ENCODE measurements at regions not wholly inside any gene's neighbourhood (a gene's known extent, or its start where the extent isn't known, plus 50 kb on each side); places are given as distances from the start of the nearest gene placed in this dataset.

DNA sequence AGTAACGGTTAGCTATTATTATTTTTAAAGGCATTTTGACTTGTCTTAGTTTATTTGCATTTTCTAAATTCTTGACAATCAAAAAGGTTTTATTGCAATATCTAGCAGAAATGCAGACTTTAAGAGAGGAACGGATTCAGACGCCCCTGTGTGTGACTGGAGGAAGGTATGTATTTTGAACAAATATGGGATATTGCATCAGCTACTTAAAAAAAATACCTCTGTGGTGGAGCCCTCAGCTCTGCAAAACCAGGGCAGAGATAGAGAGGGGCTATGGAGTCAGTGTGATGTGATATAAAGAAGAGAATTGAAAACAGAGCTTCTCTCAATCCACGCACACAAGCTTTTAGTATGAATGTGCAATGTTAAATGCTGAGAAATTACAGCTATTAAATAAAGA is 142.4 kb downstream of the ICE1 start:
- ChIA-PET CTCF (no interaction called here), POLR2A (no interaction called here)
- TF ChIP-seq EZH2 (IDR thresholded peaks at IDR 0.05; ENCODE audit: borderline replicate concordance, low read depth, low read length, severe bottlenecking) (no peak), POLR2A (IDR thresholded peaks at IDR 0.05; ENCODE audit: low read depth, low read length) (no peak), MYC (IDR thresholded peaks at IDR 0.05; ENCODE audit: low read depth, low read length) (no peak), GATA2 (IDR thresholded peaks at IDR 0.05; ENCODE audit: insufficient read depth, insufficient read length, low read depth, low read length) (no peak), JUN (IDR thresholded peaks at IDR 0.05; ENCODE audit: borderline replicate concordance, insufficient read depth, insufficient read length, low read depth) (no peak), FOS (IDR thresholded peaks at IDR 0.05; ENCODE audit: borderline replicate concordance, insufficient read depth, low read length) (no peak), POLR2AphosphoS5 (IDR thresholded peaks at IDR 0.05; ENCODE audit: insufficient read depth, low read depth, low read length) (no peak)
- TF ChIP-seq, protein P1, sequence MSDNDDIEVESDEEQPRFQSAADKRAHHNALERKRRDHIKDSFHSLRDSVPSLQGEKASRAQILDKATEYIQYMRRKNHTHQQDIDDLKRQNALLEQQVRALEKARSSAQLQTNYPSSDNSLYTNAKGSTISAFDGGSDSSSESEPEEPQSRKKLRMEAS (IDR thresholded peaks at IDR 0.05; ENCODE audit: insufficient read depth, insufficient read length) = no peak
- TF ChIP-seq, protein P2, sequence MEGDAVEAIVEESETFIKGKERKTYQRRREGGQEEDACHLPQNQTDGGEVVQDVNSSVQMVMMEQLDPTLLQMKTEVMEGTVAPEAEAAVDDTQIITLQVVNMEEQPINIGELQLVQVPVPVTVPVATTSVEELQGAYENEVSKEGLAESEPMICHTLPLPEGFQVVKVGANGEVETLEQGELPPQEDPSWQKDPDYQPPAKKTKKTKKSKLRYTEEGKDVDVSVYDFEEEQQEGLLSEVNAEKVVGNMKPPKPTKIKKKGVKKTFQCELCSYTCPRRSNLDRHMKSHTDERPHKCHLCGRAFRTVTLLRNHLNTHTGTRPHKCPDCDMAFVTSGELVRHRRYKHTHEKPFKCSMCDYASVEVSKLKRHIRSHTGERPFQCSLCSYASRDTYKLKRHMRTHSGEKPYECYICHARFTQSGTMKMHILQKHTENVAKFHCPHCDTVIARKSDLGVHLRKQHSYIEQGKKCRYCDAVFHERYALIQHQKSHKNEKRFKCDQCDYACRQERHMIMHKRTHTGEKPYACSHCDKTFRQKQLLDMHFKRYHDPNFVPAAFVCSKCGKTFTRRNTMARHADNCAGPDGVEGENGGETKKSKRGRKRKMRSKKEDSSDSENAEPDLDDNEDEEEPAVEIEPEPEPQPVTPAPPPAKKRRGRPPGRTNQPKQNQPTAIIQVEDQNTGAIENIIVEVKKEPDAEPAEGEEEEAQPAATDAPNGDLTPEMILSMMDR (IDR thresholded peaks at IDR 0.05; ENCODE audit: extremely low read depth in 1 of 2, insufficient read depth in 1 of 2, low read depth in 1 of 2, low read length in 2 of 2) = no peak
- Histone ChIP-seq H3K36me3 (ENCODE audit: control insufficient read depth in 2 of 2, extremely low read depth in 1 of 2, insufficient read depth in 2 of 2, low read length in 2 of 2) (no peaks in the 10 kb centered on the region), H3K9me1 (replicated peaks; ENCODE audit: control insufficient read depth, extremely low read depth, insufficient read depth, low read length) (no peaks in the 10 kb centered on the region), H3K4me1 (ENCODE audit: control insufficient read depth, extremely low read depth, insufficient read depth, low read length) (no peaks in the 10 kb centered on the region), H3K4me2 (ENCODE audit: insufficient read depth, low read length) (no peak overlapping the region), H3K9ac (replicated peaks; ENCODE audit: extremely low read depth, insufficient read depth, low read length) (no peak overlapping the region), H3K9me3 (replicated peaks; ENCODE audit: control insufficient read depth, insufficient read depth, low read length) (peaks cover 10% of the 10 kb centered on the region), H3K4me3 (replicated peaks in 1 of 3; ENCODE audit: insufficient read depth in 1 of 3, low read depth in 1 of 3, low read length in 3 of 3) (no peak overlapping the region), H3K27me3 (ENCODE audit: control insufficient read depth in 2 of 2, insufficient read depth in 2 of 2, low read length in 2 of 2) (no peaks in the 10 kb centered on the region), H4K20me1 (replicated peaks; ENCODE audit: control insufficient read depth, extremely low read depth, insufficient read depth, low read length) (no peaks in the 10 kb centered on the region), H3K79me2 (ENCODE audit: control insufficient read depth, insufficient read depth, low read length) (no peaks in the 10 kb centered on the region), H2AFZ (ENCODE audit: low read depth, low read length) (no peak overlapping the region), H3K27ac (ENCODE audit: insufficient read depth, low read depth, low read length) (no peak overlapping the region)
- no peak for FAIRE-seq
- intact Hi-C loops (cut with micrococcal nuclease) = no loop called here
- DNase-seq (ENCODE audit: low read depth, low spot score) = no peak
- dilution Hi-C loops (cut with MboI; ENCODE audit: extremely low pct_ligation_motif_present, low sequenced_read_pairs) = no loop called here
- BruUV-seq (replicated peaks) = no TSS peak
